ENCODE measurements at regions not wholly inside any gene's neighbourhood (a gene's known extent, or its start where the extent isn't known, plus 50 kb on each side); places are given as distances from the start of the nearest gene placed in this dataset.

DNA sequence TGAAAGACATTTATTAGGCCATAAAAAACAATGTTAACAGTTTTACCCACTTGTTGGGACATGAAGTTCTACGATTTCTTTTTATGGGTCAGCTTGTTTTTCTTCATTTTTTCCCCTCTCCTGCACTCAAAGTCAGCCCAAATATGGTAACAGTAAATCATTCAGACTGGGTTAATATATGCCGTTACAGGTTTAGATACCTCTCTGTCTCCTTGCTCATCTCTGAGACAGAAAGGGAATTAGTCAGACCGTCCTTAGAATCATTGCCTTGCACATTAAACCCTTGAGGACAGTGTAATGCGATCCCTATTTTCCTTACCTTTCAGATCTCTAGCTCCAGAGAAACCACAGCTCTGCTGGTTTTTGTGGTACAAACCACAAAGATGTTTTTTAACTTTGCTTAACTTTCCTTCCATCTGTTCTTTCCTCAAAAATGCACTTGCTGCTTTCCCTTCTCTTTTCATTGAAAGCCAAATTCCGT, 613.3 kb downstream of the PLPP3 start:
- TF ChIP-seq, protein P1, sequence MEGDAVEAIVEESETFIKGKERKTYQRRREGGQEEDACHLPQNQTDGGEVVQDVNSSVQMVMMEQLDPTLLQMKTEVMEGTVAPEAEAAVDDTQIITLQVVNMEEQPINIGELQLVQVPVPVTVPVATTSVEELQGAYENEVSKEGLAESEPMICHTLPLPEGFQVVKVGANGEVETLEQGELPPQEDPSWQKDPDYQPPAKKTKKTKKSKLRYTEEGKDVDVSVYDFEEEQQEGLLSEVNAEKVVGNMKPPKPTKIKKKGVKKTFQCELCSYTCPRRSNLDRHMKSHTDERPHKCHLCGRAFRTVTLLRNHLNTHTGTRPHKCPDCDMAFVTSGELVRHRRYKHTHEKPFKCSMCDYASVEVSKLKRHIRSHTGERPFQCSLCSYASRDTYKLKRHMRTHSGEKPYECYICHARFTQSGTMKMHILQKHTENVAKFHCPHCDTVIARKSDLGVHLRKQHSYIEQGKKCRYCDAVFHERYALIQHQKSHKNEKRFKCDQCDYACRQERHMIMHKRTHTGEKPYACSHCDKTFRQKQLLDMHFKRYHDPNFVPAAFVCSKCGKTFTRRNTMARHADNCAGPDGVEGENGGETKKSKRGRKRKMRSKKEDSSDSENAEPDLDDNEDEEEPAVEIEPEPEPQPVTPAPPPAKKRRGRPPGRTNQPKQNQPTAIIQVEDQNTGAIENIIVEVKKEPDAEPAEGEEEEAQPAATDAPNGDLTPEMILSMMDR (IDR thresholded peaks at IDR 0.05; ENCODE audit: low read length): no peak
- TF ChIP-seq EZH2 (IDR thresholded peaks at IDR 0.05; ENCODE audit: borderline replicate concordance, low read length): no peak
